ENCODE measurements at regions not wholly inside any gene's neighbourhood (a gene's known extent, or its start where the extent isn't known, plus 50 kb on each side); places are given as distances from the start of the nearest gene placed in this dataset.

DNA sequence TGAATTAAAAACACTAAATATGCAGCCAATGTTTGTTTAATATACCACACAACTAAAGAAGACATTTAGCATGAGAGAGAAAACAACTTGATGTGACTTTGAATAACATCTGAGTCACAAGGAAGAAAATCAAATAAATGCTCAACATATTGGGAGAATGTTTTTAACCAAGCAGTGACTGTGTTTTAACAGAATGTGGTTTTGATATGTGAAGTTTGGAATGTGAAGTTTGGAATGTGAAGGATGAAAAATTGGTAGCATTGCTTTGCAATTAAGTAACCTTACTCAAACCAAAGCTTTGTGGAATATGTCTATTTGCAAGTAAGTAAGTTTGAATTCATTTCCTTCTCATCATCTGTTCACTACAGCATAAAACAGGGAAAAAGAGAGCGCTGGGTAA is 128.2 kb upstream of the DNAJC10 start:
- CTCF ChIA-PET = interaction anchor here (0.6 kb wide), 1 partner anchor 396 kb away, joined by 5 read pairs; no protein-coding TSS in a partner anchor
- TF ChIP-seq FEZF1 (tag by site-specific recombination; IDR thresholded peaks at IDR 0.05) (no peak), ZNF223 (tag by site-specific recombination; IDR thresholded peaks at IDR 0.05) (no peak), TRIM28 (IDR thresholded peaks at IDR 0.05; ENCODE audit: borderline replicate concordance, low read length) (no peak), MYNN (tag by site-specific recombination; IDR thresholded peaks at IDR 0.05; ENCODE audit: borderline replicate concordance) (no peak), ZNF514 (tag by site-specific recombination; IDR thresholded peaks at IDR 0.05) (no peak), ZNF174 (tag by site-specific recombination; IDR thresholded peaks at IDR 0.05) (no peak), ZNF292 (tag by site-specific recombination; IDR thresholded peaks at IDR 0.05; ENCODE audit: borderline replicate concordance, low read depth) (no peak), ZNF169 (tag by site-specific recombination; IDR thresholded peaks at IDR 0.05) (no peak), ZNF341 (tag by site-specific recombination; IDR thresholded peaks at IDR 0.05; ENCODE audit: low read depth) (no peak)
- TF ChIP-seq, protein P1, sequence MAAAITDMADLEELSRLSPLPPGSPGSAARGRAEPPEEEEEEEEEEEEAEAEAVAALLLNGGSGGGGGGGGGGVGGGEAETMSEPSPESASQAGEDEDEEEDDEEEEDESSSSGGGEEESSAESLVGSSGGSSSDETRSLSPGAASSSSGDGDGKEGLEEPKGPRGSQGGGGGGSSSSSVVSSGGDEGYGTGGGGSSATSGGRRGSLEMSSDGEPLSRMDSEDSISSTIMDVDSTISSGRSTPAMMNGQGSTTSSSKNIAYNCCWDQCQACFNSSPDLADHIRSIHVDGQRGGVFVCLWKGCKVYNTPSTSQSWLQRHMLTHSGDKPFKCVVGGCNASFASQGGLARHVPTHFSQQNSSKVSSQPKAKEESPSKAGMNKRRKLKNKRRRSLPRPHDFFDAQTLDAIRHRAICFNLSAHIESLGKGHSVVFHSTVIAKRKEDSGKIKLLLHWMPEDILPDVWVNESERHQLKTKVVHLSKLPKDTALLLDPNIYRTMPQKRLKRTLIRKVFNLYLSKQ (tag by site-specific recombination; IDR thresholded peaks at IDR 0.05; ENCODE audit: borderline replicate concordance) = no peak
- TF ChIP-seq, protein P2, sequence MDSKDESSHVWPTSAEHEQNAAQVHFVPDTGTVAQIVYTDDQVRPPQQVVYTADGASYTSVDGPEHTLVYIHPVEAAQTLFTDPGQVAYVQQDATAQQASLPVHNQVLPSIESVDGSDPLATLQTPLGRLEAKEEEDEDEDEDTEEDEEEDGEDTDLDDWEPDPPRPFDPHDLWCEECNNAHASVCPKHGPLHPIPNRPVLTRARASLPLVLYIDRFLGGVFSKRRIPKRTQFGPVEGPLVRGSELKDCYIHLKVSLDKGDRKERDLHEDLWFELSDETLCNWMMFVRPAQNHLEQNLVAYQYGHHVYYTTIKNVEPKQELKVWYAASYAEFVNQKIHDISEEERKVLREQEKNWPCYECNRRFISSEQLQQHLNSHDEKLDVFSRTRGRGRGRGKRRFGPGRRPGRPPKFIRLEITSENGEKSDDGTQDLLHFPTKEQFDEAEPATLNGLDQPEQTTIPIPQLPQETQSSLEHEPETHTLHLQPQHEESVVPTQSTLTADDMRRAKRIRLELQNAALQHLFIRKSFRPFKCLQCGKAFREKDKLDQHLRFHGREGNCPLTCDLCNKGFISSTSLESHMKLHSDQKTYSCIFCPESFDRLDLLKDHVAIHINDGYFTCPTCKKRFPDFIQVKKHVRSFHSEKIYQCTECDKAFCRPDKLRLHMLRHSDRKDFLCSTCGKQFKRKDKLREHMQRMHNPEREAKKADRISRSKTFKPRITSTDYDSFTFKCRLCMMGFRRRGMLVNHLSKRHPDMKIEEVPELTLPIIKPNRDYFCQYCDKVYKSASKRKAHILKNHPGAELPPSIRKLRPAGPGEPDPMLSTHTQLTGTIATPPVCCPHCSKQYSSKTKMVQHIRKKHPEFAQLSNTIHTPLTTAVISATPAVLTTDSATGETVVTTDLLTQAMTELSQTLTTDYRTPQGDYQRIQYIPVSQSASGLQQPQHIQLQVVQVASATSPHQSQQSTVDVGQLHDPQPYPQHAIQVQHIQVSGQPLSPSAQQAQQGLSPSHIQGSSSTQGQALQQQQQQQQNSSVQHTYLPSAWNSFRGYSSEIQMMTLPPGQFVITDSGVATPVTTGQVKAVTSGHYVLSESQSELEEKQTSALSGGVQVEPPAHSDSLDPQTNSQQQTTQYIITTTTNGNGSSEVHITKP (tag by site-specific recombination; IDR thresholded peaks at IDR 0.05) = no peak
- TF ChIP-seq, protein P3, sequence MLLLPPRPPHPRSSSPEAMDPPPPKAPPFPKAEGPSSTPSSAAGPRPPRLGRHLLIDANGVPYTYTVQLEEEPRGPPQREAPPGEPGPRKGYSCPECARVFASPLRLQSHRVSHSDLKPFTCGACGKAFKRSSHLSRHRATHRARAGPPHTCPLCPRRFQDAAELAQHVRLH (tag by site-specific recombination; IDR thresholded peaks at IDR 0.05) = no peak
- TF ChIP-seq, protein P4, sequence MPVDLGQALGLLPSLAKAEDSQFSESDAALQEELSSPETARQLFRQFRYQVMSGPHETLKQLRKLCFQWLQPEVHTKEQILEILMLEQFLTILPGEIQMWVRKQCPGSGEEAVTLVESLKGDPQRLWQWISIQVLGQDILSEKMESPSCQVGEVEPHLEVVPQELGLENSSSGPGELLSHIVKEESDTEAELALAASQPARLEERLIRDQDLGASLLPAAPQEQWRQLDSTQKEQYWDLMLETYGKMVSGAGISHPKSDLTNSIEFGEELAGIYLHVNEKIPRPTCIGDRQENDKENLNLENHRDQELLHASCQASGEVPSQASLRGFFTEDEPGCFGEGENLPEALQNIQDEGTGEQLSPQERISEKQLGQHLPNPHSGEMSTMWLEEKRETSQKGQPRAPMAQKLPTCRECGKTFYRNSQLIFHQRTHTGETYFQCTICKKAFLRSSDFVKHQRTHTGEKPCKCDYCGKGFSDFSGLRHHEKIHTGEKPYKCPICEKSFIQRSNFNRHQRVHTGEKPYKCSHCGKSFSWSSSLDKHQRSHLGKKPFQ (tag by site-specific recombination; IDR thresholded peaks at IDR 0.05) = no peak
- TF ChIP-seq, protein P5, sequence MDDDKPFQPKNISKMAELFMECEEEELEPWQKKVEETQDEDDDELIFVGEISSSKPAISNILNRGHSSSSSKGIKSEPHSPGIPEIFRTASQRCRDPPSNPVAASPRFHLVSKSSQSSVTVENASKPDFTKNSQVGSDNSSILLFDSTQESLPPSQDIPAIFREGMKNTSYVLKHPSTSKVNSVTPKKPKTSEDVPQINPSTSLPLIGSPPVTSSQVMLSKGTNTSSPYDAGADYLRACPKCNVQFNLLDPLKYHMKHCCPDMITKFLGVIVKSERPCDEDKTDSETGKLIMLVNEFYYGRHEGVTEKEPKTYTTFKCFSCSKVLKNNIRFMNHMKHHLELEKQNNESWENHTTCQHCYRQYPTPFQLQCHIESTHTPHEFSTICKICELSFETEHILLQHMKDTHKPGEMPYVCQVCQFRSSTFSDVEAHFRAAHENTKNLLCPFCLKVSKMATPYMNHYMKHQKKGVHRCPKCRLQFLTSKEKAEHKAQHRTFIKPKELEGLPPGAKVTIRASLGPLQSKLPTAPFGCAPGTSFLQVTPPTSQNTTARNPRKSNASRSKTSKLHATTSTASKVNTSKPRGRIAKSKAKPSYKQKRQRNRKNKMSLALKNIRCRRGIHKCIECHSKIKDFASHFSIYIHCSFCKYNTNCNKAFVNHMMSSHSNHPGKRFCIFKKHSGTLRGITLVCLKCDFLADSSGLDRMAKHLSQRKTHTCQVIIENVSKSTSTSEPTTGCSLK (tag by site-specific recombination; IDR thresholded peaks at IDR 0.05) = no peak
- no peak overlapping the region for H3K27ac ChIP-seq (ENCODE audit: extremely low read depth, low read depth, low read length)
- H3K4me3 ChIP-seq (ENCODE audit: low read depth, low read length) = no peak overlapping the region
- H3K4me1 ChIP-seq (ENCODE audit: control insufficient read depth, insufficient read depth, low read length) = no peaks in the 10 kb centered on the region
- POLR2A ChIA-PET = no interaction called here
- no peaks in the 10 kb centered on the region for H3K9me3 ChIP-seq (ENCODE audit: control insufficient read depth, insufficient read depth, low read depth, low read length)
- H3K36me3 ChIP-seq (ENCODE audit: control insufficient read depth in 2 of 2, insufficient read depth in 1 of 2, low read length in 2 of 2) = no peaks in the 10 kb centered on the region

DNA sequence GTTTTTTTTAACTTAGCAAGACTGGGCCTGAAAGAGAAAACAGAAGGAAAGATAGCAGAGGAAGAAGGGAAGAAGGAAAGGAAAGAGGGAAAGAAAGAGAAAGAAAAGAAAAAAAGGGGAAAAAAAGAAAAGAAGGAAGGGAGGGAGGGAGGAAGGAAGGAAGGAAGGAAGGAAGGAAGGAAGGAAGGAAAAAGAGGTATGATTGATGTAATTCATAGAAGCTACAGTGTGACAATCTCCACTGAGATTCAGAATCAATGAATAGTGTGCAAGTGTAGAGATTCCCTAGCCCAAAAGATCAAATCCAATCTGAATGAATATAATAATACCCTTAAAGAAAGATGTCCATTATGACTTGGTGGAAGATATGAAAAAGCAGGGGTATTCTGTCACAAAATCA is 126.9 kb upstream of the DNAJC10 start:
- Histone ChIP-seq H3K9me3 (ENCODE audit: control insufficient read depth, insufficient read depth, low read depth, low read length) (no peaks in the 10 kb centered on the region), H3K27ac (ENCODE audit: extremely low read depth, low read depth, low read length) (no peak overlapping the region), H3K4me1 (ENCODE audit: control insufficient read depth, insufficient read depth, low read length) (peaks cover 5% of the 10 kb centered on the region; the same call in 1 of the 2 replicates), H3K36me3 (ENCODE audit: control insufficient read depth in 2 of 2, insufficient read depth in 1 of 2, low read length in 2 of 2) (no peaks in the 10 kb centered on the region), H3K4me3 (ENCODE audit: low read depth, low read length) (no peak overlapping the region)
- ChIA-PET CTCF (interaction anchor here (0.5 kb wide), 1 partner anchor 22 kb away, joined by 3 read pairs; no protein-coding TSS in a partner anchor), POLR2A (no interaction called here)
- TF ChIP-seq ZNF366 (tag by site-specific recombination; conservative IDR thresholded peaks at IDR 0.05) (peak; percentile 54; the same call in 1 of the 2 replicates), ZNF211 (tag by site-specific recombination; IDR thresholded peaks at IDR 0.05; ENCODE audit: low read depth) (no peak)

All from HEK293 (cell line).